Esophagus muscularis mucosa (tissue), 3 donors: ENCODE measurements at regions not wholly inside any gene's neighbourhood (a gene's known extent, or its start where the extent isn't known, plus 50 kb on each side); places are given as distances from the start of the nearest gene placed in this dataset.

Experiments used
- EP300 ChIP-seq: sonication (generic); formaldehyde crosslinking; IDR thresholded peaks from one replicate; pipeline ENCODE4 v1.6.1; 2017; ENCODE audit warnings: antibody characterized with exemption
- TF ChIP-seq, protein P1 (sequence below), 3 experiments: fragments of 200-600 bp in 2 of 3; fragments of 450-650 bp in 1 of 3; sonication (generic) in 2 of 3; IDR thresholded peaks; one replicate each; pipeline ENCODE4 v1.5.1; 2017 to 2019; ENCODE audit warnings: antibody characterized with exemption in 3 of 3, mild to moderate bottlenecking in 2 of 3, moderate library complexity in 1 of 3

DNA sequence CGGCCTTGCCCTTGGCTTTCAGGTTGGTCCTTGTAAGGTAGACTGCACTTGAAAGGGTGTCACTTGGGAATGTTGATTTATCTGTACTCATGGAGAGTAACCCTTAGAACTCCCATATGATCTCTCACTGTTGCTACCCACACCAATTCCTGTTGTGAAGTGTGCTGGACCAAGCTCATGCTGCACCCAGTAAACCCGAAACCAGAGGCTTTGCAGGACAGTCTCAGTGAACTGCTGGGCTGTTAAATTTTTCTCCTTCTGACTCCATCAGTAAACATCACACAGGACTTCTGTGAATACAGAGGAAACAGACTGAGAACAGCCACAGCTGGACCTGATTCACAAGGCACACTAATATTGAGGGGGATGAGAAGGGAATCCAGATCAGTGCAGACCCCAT, 783.0 kb downstream of the TMEM121 start:
- TF ChIP-seq EP300, result no peak
- TF ChIP-seq, protein P1, sequence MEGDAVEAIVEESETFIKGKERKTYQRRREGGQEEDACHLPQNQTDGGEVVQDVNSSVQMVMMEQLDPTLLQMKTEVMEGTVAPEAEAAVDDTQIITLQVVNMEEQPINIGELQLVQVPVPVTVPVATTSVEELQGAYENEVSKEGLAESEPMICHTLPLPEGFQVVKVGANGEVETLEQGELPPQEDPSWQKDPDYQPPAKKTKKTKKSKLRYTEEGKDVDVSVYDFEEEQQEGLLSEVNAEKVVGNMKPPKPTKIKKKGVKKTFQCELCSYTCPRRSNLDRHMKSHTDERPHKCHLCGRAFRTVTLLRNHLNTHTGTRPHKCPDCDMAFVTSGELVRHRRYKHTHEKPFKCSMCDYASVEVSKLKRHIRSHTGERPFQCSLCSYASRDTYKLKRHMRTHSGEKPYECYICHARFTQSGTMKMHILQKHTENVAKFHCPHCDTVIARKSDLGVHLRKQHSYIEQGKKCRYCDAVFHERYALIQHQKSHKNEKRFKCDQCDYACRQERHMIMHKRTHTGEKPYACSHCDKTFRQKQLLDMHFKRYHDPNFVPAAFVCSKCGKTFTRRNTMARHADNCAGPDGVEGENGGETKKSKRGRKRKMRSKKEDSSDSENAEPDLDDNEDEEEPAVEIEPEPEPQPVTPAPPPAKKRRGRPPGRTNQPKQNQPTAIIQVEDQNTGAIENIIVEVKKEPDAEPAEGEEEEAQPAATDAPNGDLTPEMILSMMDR (IDR thresholded peaks at IDR 0.05), result no peak
